GM21367 (cell line): ENCODE measurements at regions not wholly inside any gene's neighbourhood (a gene's known extent, or its start where the extent isn't known, plus 50 kb on each side); places are given as distances from the start of the nearest gene placed in this dataset.
"Not testable (repeated sequence)": the region's sequence is repeated elsewhere in the genome, so short reads cannot be mapped to it uniquely, and the experiment has no call there.

ENCODE experiments used
- ATAC-seq: cut with Tn5 transposase; IDR thresholded peaks from one replicate; pipeline ENCODE4 v1.9.1; 2021; ENCODE audit not compliant: unreplicated experiment

- not testable (repeated sequence) for ATAC-seq
Observed at GRCh38 chr2:91422102-91422501, 2730.6 kb downstream of the RPIA start.

- not testable (repeated sequence) for ATAC-seq
Observed at GRCh38 chr2:91427148-91427547, 2735.7 kb downstream of the RPIA start.

GRCh38 chr2:91441932-91442245, 2750.4 kb downstream of the RPIA start:
- ATAC-seq, result not testable (repeated sequence)

GRCh38 chr2:91442246-91442905, 2750.9 kb downstream of the RPIA start:
- ATAC-seq, result no peak

- ATAC-seq, result not testable (repeated sequence)
Observed at GRCh38 chr2:91442906-91443729, 2751.6 kb downstream of the RPIA start.

GRCh38 chr2:91443730-91444115, 2752.2 kb downstream of the RPIA start:
- ATAC-seq, result not testable (repeated sequence)

GRCh38 chr2:91445705-91446104, 2754.2 kb downstream of the RPIA start:
- not testable (repeated sequence) for ATAC-seq

GRCh38 chr2:91446489-91446888, 2755.0 kb downstream of the RPIA start:
- not testable (repeated sequence) for ATAC-seq

- ATAC-seq, result not testable (repeated sequence)
Observed at GRCh38 chr2:91446915-91447314, 2755.4 kb downstream of the RPIA start.

- not testable (repeated sequence) for ATAC-seq
Observed at GRCh38 chr2:91447508-91447907, 2756.0 kb downstream of the RPIA start.

GRCh38 chr2:91462292-91462691, 2770.8 kb downstream of the RPIA start:
- not testable (repeated sequence) for ATAC-seq

- not testable (repeated sequence) for ATAC-seq
Observed at GRCh38 chr2:91463007-91463406, 2771.5 kb downstream of the RPIA start.

GRCh38 chr2:91466780-91467363, 2775.4 kb downstream of the RPIA start:
- ATAC-seq, result not testable (repeated sequence)

GRCh38 chr2:91476244-91476935, 2784.9 kb downstream of the RPIA start:
- not testable (repeated sequence) for ATAC-seq

GRCh38 chr2:91476936-91477246, 2785.4 kb downstream of the RPIA start:
- ATAC-seq, result not testable (repeated sequence)

- not testable (repeated sequence) for ATAC-seq
Observed at GRCh38 chr2:91477291-91477690, 2785.8 kb downstream of the RPIA start.

- ATAC-seq, result no peak
Observed at GRCh38 chr2:91477731-91478672, 2786.5 kb downstream of the RPIA start.

- not testable (repeated sequence) for ATAC-seq
Observed at GRCh38 chr2:91478851-91479718, 2787.6 kb downstream of the RPIA start.

GRCh38 chr2:91485226-91485625, 2793.8 kb downstream of the RPIA start:
- ATAC-seq, result not testable (repeated sequence)
